ENCODE measurements at regions not wholly inside any gene's neighbourhood (a gene's known extent, or its start where the extent isn't known, plus 50 kb on each side); places are given as distances from the start of the nearest gene placed in this dataset.

DNA sequence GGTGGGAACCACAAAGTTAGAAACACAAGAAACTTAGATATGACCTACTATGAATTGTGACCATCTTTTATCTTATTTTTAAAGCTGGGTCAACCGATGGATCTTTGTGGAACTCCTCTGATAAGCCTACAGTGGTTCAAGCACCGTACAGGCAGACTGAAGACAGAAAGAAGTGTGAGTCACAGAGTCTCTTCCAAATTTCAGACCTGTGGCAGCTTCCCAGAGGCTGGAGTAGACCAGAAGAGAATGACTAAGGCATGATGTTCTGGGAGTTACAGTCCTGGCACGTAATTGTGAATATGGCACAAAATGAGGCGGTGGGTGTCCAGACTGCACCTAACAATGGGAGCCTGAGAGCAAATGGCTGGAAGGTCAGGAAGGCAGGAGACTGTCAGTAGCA is 70.0 kb downstream of the LMO4 start:
- Mint-ChIP-seq H3K4me1 (ENCODE audit: low read depth) (peaks cover 2% of the 10 kb centered on the region), H3K4me3 (ENCODE audit: unreplicated experiment) (no peak overlapping the region), H3K9me3 (ENCODE audit: low read depth) (no peaks in the 10 kb centered on the region), H3K36me3 (ENCODE audit: low read depth) (no peaks in the 10 kb centered on the region), H3K27me3 (ENCODE audit: low read depth) (no peaks in the 10 kb centered on the region), H3K27ac (ENCODE audit: unreplicated experiment) (no peak overlapping the region)
- TF ChIP-seq, protein P1, sequence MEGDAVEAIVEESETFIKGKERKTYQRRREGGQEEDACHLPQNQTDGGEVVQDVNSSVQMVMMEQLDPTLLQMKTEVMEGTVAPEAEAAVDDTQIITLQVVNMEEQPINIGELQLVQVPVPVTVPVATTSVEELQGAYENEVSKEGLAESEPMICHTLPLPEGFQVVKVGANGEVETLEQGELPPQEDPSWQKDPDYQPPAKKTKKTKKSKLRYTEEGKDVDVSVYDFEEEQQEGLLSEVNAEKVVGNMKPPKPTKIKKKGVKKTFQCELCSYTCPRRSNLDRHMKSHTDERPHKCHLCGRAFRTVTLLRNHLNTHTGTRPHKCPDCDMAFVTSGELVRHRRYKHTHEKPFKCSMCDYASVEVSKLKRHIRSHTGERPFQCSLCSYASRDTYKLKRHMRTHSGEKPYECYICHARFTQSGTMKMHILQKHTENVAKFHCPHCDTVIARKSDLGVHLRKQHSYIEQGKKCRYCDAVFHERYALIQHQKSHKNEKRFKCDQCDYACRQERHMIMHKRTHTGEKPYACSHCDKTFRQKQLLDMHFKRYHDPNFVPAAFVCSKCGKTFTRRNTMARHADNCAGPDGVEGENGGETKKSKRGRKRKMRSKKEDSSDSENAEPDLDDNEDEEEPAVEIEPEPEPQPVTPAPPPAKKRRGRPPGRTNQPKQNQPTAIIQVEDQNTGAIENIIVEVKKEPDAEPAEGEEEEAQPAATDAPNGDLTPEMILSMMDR (IDR thresholded peaks at IDR 0.05), result no peak
- no peak for DNase-seq (ENCODE audit: low spot score)

DNA sequence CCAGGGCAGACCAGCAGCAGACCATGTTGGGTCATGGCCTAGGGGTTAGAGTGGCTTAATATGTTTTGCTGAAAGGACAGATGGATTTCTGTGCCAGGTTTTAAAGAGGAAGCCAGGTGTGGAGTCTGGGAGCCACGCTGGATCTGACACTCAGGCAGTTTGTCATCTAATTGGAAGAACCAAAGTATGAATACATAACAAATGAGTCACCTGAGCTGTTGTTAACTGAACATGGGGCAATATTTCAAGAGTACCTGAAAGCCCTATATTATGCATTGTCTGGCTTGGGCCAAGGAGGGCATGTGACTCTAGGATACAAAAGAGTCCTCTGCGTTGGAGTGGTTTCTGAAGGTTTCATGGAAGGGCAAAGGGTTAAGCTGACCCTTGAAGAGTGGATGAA is 70.6 kb downstream of the LMO4 start:
- TF ChIP-seq, protein P1 (IDR thresholded peaks at IDR 0.05), result no peak
- no peaks in the 10 kb centered on the region for H3K4me1 Mint-ChIP-seq (ENCODE audit: low read depth)
- no peak overlapping the region for H3K27ac Mint-ChIP-seq (ENCODE audit: unreplicated experiment)
- no peaks in the 10 kb centered on the region for H3K36me3 Mint-ChIP-seq (ENCODE audit: low read depth)
- no peak overlapping the region for H3K4me3 Mint-ChIP-seq (ENCODE audit: unreplicated experiment)
- no peaks in the 10 kb centered on the region for H3K9me3 Mint-ChIP-seq (ENCODE audit: low read depth)
- no peak for DNase-seq (ENCODE audit: low spot score)
- no peaks in the 10 kb centered on the region for H3K27me3 Mint-ChIP-seq (ENCODE audit: low read depth)

DNA sequence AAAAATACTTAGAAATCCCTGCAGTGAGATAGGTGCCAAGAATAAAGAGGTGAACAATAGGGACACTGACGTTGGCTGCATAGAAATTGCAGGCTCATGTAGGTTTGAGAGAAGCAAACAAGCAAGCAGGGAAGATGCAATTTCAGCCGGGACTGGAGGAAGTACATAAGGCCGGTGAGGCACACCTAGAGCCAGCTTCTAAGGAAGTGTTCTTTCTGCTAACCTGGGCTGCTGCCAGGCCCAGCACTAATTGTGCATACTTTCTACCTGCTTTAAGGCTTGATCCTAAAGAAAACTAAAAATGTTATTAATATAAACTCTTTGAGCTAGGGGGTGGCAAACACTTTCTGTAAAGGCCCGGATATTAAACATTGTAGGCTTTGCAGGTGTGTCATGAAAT is 71.0 kb downstream of the LMO4 start:
- TF ChIP-seq, protein P1 (IDR thresholded peaks at IDR 0.05), result no peak
- no peaks in the 10 kb centered on the region for H3K27me3 Mint-ChIP-seq (ENCODE audit: low read depth)
- no peaks in the 10 kb centered on the region for H3K9me3 Mint-ChIP-seq (ENCODE audit: low read depth)
- H3K4me3 Mint-ChIP-seq (ENCODE audit: unreplicated experiment), result no peak overlapping the region
- no peak overlapping the region for H3K27ac Mint-ChIP-seq (ENCODE audit: unreplicated experiment)
- no peaks in the 10 kb centered on the region for H3K4me1 Mint-ChIP-seq (ENCODE audit: low read depth)
- no peaks in the 10 kb centered on the region for H3K36me3 Mint-ChIP-seq (ENCODE audit: low read depth)
- no peak for DNase-seq (ENCODE audit: low spot score)

DNA sequence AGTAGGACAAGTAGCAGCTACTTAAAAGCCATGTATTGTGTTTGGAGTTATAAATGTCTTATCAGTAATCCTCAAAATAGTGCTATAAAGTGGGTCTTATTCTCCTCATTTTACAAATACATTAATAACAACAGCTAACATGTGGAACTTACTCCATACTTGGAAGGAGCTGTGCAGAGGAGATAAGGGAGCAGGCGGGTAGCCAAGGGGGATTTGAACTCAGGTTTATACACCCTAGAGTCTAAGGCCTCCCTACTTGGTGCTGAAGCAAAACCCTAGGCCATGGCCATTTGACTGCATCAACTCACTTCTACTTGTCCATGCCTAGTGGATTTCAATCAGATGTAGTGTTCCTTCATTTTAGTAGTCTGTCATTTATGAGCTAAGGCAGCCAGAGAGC is 72.1 kb downstream of the LMO4 start:
- Mint-ChIP-seq H3K27ac (ENCODE audit: unreplicated experiment) (no peak overlapping the region), H3K27me3 (ENCODE audit: low read depth) (no peaks in the 10 kb centered on the region), H3K9me3 (ENCODE audit: low read depth) (no peaks in the 10 kb centered on the region), H3K36me3 (ENCODE audit: low read depth) (no peaks in the 10 kb centered on the region), H3K4me1 (ENCODE audit: low read depth) (no peaks in the 10 kb centered on the region), H3K4me3 (ENCODE audit: unreplicated experiment) (no peak overlapping the region)
- TF ChIP-seq, protein P1 (IDR thresholded peaks at IDR 0.05), result no peak
- no peak for DNase-seq (ENCODE audit: low spot score)

DNA sequence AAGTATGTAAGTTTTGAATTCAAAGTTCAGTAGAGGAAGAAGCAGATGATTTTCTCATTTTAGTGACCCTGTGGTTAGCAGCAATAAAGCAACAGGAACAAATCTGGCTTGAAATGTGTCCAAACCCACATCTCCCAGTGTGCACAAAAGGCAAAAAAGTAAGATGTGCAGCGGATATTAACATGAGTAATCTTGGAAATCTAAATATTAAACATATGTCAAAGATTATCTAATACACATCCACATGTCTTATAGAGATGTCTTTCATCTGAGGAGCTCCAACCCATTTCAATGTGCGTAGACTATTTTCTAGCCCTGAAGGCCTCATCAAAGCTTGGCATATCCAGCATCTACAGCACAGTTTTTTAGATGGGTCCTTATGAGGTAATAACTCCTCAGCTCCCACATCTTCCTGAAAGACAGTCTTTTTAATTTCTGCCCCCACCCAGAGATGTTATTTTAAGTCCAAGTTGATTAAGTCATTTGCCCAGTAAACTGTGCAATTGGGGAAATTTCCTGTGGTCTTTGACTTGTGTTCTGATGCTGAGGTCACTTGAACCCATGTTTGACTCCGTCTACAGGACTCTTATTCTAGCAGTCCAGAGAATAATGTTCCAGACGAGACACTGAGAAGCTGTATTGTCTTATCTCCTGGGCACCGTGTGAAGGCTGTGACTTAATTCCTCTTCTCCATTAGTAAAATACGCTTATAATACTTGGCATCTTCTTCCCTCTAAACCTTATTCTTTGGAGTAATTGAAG is 73.7 kb downstream of the LMO4 start:
- no peak for DNase-seq (ENCODE audit: low spot score)

More for the DNA sequence above, 73.7 kb downstream of the LMO4 start:
- Mint-ChIP-seq H3K36me3 (ENCODE audit: low read depth) (no peaks in the 10 kb centered on the region), H3K27ac (ENCODE audit: unreplicated experiment) (no peak overlapping the region), H3K9me3 (ENCODE audit: low read depth) (no peaks in the 10 kb centered on the region), H3K27me3 (ENCODE audit: low read depth) (no peaks in the 10 kb centered on the region), H3K4me3 (ENCODE audit: unreplicated experiment) (no peak overlapping the region), H3K4me1 (ENCODE audit: low read depth) (no peaks in the 10 kb centered on the region)
- TF ChIP-seq, protein P1 (IDR thresholded peaks at IDR 0.05), result no peak
